ENCODE measurements at regions not wholly inside any gene's neighbourhood (a gene's known extent, or its start where the extent isn't known, plus 50 kb on each side); places are given as distances from the start of the nearest gene placed in this dataset.

DNA sequence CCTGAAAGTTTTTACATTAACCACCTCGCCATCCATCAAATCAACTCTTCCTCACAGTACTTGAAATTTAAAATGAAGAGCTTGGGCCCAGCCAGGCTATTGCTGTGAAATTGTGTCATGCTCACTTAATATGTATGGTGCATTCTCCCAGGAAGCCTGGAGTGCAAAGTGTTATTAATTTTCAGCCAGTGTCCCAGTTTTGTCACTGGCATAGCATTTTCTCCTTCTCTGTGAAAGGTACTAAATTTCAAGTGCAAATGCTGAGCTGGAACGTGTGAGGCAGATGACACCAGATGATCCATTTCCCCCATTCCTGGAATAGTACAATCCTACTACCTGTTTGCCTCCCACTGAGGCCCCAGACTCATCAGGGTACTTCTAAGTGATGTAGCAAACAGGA, 397.6 kb upstream of the ACTBL2 start:
- TF ChIP-seq, protein P1, sequence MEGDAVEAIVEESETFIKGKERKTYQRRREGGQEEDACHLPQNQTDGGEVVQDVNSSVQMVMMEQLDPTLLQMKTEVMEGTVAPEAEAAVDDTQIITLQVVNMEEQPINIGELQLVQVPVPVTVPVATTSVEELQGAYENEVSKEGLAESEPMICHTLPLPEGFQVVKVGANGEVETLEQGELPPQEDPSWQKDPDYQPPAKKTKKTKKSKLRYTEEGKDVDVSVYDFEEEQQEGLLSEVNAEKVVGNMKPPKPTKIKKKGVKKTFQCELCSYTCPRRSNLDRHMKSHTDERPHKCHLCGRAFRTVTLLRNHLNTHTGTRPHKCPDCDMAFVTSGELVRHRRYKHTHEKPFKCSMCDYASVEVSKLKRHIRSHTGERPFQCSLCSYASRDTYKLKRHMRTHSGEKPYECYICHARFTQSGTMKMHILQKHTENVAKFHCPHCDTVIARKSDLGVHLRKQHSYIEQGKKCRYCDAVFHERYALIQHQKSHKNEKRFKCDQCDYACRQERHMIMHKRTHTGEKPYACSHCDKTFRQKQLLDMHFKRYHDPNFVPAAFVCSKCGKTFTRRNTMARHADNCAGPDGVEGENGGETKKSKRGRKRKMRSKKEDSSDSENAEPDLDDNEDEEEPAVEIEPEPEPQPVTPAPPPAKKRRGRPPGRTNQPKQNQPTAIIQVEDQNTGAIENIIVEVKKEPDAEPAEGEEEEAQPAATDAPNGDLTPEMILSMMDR (IDR thresholded peaks at IDR 0.05) = no peak
- no peak for TF ChIP-seq POLR2A (IDR thresholded peaks at IDR 0.05)

All from lower leg skin (tissue), 3 donors.